Caco-2 (cell line): ENCODE measurements at regions not wholly inside any gene's neighbourhood (a gene's known extent, or its start where the extent isn't known, plus 50 kb on each side); places are given as distances from the start of the nearest gene placed in this dataset.

Experiments
- BruUV-seq: library from RNA; stranded (reverse); fragments of 400-500 nt; replicated peaks from 2 replicates; lab custom pipeline; 2021; lab: Mats Ljungman, UMichigan
- CTCF ChIA-PET: fragments of 300-600 bp; sonication (Branson Sonifier 250); formaldehyde crosslinking; loops from one replicate; lab custom pipeline; 2022; ENCODE audit warnings: antibody characterized with exemption; lab: Charles Lee
- POLR2A ChIA-PET: fragments of 300-600 bp; sonication (Branson Sonifier 250); formaldehyde crosslinking; loops from one replicate; lab custom pipeline; 2022; ENCODE audit warnings: antibody characterized with exemption; lab: Charles Lee
- DNase-seq, 2 experiments: peaks; one replicate each; pipeline versions ENCODE4 v3.0.0 to v3.0.0-alpha.2; 2020 to 2022
- H3K27me3 ChIP-seq: replicated peaks from 2 replicates; pipeline ENCODE4 v1.6.0; 2011; ENCODE audit warnings: low read length; ENCODE audit not compliant: control insufficient read depth, insufficient read depth
- H3K36me3 ChIP-seq: 2 replicates; pipeline ENCODE4 v1.5.1; 2011; ENCODE audit warnings: low read length; ENCODE audit not compliant: control insufficient read depth, insufficient read depth
- H3K4me1 ChIP-seq: fragments of 250-450 bp; sonication (Bioruptor Pico); 2 replicates; pipeline ENCODE4 v1.5.1; 2020; ENCODE audit warnings: mild to moderate bottlenecking
- H3K4me3 ChIP-seq: 2 replicates; pipeline ENCODE4 v1.5.1; 2011; ENCODE audit warnings: low read depth, mild to moderate bottlenecking, control low read depth, low read length
- H3K9me3 ChIP-seq: fragments of 250-450 bp; sonication (Bioruptor Pico); 2 replicates; pipeline ENCODE4 v1.5.1; 2020; ENCODE audit warnings: mild to moderate bottlenecking, moderate library complexity
- H3K27ac Mint-ChIP-seq: one replicate; pipeline ENCODE4 v1.8.0; 2022; ENCODE audit warnings: mixed read lengths; ENCODE audit not compliant: unreplicated experiment
- H3K27me3 Mint-ChIP-seq: one replicate; pipeline ENCODE4 v1.8.0; 2022; ENCODE audit warnings: mixed read lengths; ENCODE audit not compliant: insufficient read depth, unreplicated experiment
- H3K36me3 Mint-ChIP-seq: one replicate; pipeline ENCODE4 v1.8.0; 2022; ENCODE audit warnings: mild to moderate bottlenecking, mixed read lengths; ENCODE audit not compliant: insufficient read depth, unreplicated experiment
- H3K4me1 Mint-ChIP-seq: one replicate; pipeline ENCODE4 v1.8.0; 2022; ENCODE audit warnings: low read depth, mixed read lengths; ENCODE audit not compliant: unreplicated experiment
- H3K4me3 Mint-ChIP-seq: one replicate; pipeline ENCODE4 v1.8.0; 2022; ENCODE audit warnings: mild to moderate bottlenecking, moderate library complexity, mixed read lengths; ENCODE audit not compliant: unreplicated experiment
- H3K9me3 Mint-ChIP-seq: one replicate; pipeline ENCODE4 v1.8.0; 2022; ENCODE audit warnings: mixed read lengths; ENCODE audit not compliant: unreplicated experiment
- CTCF ChIP-seq, 2 experiments: fragments of 200-600 bp in 1 of 2; IDR thresholded peaks; 1 replicate in 1 of 2; 2 replicates in 1 of 2; pipeline versions ENCODE4 v1.5.1 to v1.8.0; 2011 to 2022; ENCODE audit warnings: antibody characterized with exemption in 1 of 2, control low read depth in 1 of 2, inconsistent platforms in 1 of 2, low read depth in 1 of 2, low read length in 1 of 2, mild to moderate bottlenecking in 1 of 2, moderate library complexity in 1 of 2; ENCODE audit not compliant: insufficient read depth in 1 of 2, severe bottlenecking in 1 of 2, unreplicated experiment in 1 of 2
- intact Hi-C: fragments of 100-400 bp; cut with micrococcal nuclease; formaldehyde crosslinking; loops from one replicate; pipeline ENCODE4 v1.10.0; 2022; ENCODE audit not compliant: unreplicated experiment

- intact Hi-C loops = no loop called here
- peaks cover 28% of the 10 kb centered on the region for H3K4me1 ChIP-seq
- H3K27me3 Mint-ChIP-seq = no peaks in the 10 kb centered on the region
- H3K27me3 ChIP-seq = no peaks in the 10 kb centered on the region
- no peaks in the 10 kb centered on the region for H3K36me3 ChIP-seq
- H3K36me3 Mint-ChIP-seq = no peaks in the 10 kb centered on the region
- H3K4me1 Mint-ChIP-seq = peaks cover 22% of the 10 kb centered on the region
- no peak overlapping the region for H3K4me3 Mint-ChIP-seq
- no peak overlapping the region for H3K4me3 ChIP-seq
- ChIA-PET CTCF (no interaction called here), POLR2A (interaction anchor here (0.7 kb wide), 1 partner anchor 13 kb away, joined by 3 read pairs; no protein-coding TSS in a partner anchor)
- no TSS peak for BruUV-seq
- no peak for DNase-seq
- H3K9me3 ChIP-seq = no peaks in the 10 kb centered on the region; the same call in 1 of the 2 replicates
- TF ChIP-seq CTCF (IDR thresholded peaks at IDR 0.05; ENCODE audit: insufficient read depth in 1 of 2, low read depth in 1 of 2, low read length in 1 of 2, severe bottlenecking in 1 of 2, unreplicated experiment in 1 of 2) = no peak
- H3K27ac Mint-ChIP-seq = no peak overlapping the region
- peaks cover 10% of the 10 kb centered on the region for H3K9me3 Mint-ChIP-seq
These were observed 360.0 kb downstream of the RND3 start for GRCh38 chr2:150127346-150127990.

GRCh38 chr2:150126839-150127238 is 360.6 kb downstream of the RND3 start:
- ChIA-PET CTCF (no interaction called here), POLR2A (interaction anchor here (0.7 kb wide), 1 partner anchor 13 kb away, joined by 3 read pairs; no protein-coding TSS in a partner anchor)
- Mint-ChIP-seq H3K4me1 (peaks cover 22% of the 10 kb centered on the region), H3K9me3 (peaks cover 10% of the 10 kb centered on the region), H3K36me3 (no peaks in the 10 kb centered on the region), H3K27ac (no peak overlapping the region), H3K4me3 (no peak overlapping the region), H3K27me3 (no peaks in the 10 kb centered on the region)
- no peaks in the 10 kb centered on the region for H3K36me3 ChIP-seq
- H3K27me3 ChIP-seq = no peaks in the 10 kb centered on the region
- TF ChIP-seq CTCF (IDR thresholded peaks at IDR 0.05; ENCODE audit: insufficient read depth in 1 of 2, low read depth in 1 of 2, low read length in 1 of 2, severe bottlenecking in 1 of 2, unreplicated experiment in 1 of 2) = no peak
- intact Hi-C loops = no loop called here
- BruUV-seq = no TSS peak
- H3K9me3 ChIP-seq = no peaks in the 10 kb centered on the region; the same call in 1 of the 2 replicates
- peaks cover 28% of the 10 kb centered on the region for H3K4me1 ChIP-seq
- no peak overlapping the region for H3K4me3 ChIP-seq
- DNase-seq = no peak

- H3K4me3 ChIP-seq = no peak overlapping the region
- intact Hi-C loops = no loop called here
- Mint-ChIP-seq H3K4me1 (peaks cover 22% of the 10 kb centered on the region), H3K27ac (no peak overlapping the region), H3K4me3 (no peak overlapping the region), H3K27me3 (no peaks in the 10 kb centered on the region), H3K9me3 (peaks cover 10% of the 10 kb centered on the region), H3K36me3 (no peaks in the 10 kb centered on the region)
- H3K27me3 ChIP-seq = no peaks in the 10 kb centered on the region
- peaks cover 28% of the 10 kb centered on the region for H3K4me1 ChIP-seq
- no peak for DNase-seq
- H3K9me3 ChIP-seq = no peaks in the 10 kb centered on the region; the same call in 1 of the 2 replicates
- CTCF ChIA-PET = no interaction called here
- BruUV-seq = no TSS peak
- no peaks in the 10 kb centered on the region for H3K36me3 ChIP-seq
- POLR2A ChIA-PET = interaction anchor here (0.7 kb wide), 1 partner anchor 339 kb away, joined by 3 read pairs; no protein-coding TSS in a partner anchor
- TF ChIP-seq CTCF (IDR thresholded peaks at IDR 0.05; ENCODE audit: insufficient read depth in 1 of 2, low read depth in 1 of 2, low read length in 1 of 2, severe bottlenecking in 1 of 2, unreplicated experiment in 1 of 2) = no peak
These were observed 361.2 kb downstream of the RND3 start for GRCh38 chr2:150126143-150126740.
